ENCODE measurements at regions not wholly inside any gene's neighbourhood (a gene's known extent, or its start where the extent isn't known, plus 50 kb on each side); places are given as distances from the start of the nearest gene placed in this dataset.

- ChIA-PET POLR2A (no interaction called here), CTCF (interaction anchor here (0.5 kb wide), 1 partner anchor 11 kb away, joined by 3 read pairs; no protein-coding TSS in a partner anchor)
- DNase-seq (ENCODE audit: low read depth, low spot score): no peak
- H3K9me3 ChIP-seq (ENCODE audit: control insufficient read depth, insufficient read depth, low read length): no peaks in the 10 kb centered on the region
- no peak for TF ChIP-seq CTCF (IDR thresholded peaks at IDR 0.05; ENCODE audit: low read depth, low read length)
- H3K4me3 ChIP-seq (ENCODE audit: low read depth, low read length): no peak overlapping the region
- H3K27ac ChIP-seq (ENCODE audit: low read depth, low read length): no peak overlapping the region
- no peaks in the 10 kb centered on the region for H3K27me3 ChIP-seq (ENCODE audit: control insufficient read depth, insufficient read depth, low read length)
Observed at GRCh38 chr12:84072961-84073360, 839.6 kb downstream of the SLC6A15 start.

- no peak for TF ChIP-seq CTCF (IDR thresholded peaks at IDR 0.05; ENCODE audit: low read depth, low read length)
- Histone ChIP-seq H3K4me3 (ENCODE audit: low read depth, low read length) (no peak overlapping the region), H3K27me3 (ENCODE audit: control insufficient read depth, insufficient read depth, low read length) (no peaks in the 10 kb centered on the region), H3K27ac (ENCODE audit: low read depth, low read length) (no peak overlapping the region), H3K9me3 (ENCODE audit: control insufficient read depth, insufficient read depth, low read length) (no peaks in the 10 kb centered on the region)
- POLR2A ChIA-PET: no interaction called here
- CTCF ChIA-PET: no interaction called here
- peak; percentile 77 for DNase-seq (ENCODE audit: low read depth, low spot score)
Observed at GRCh38 chr12:84070292-84070691, 842.3 kb downstream of the SLC6A15 start.

GRCh38 chr12:84069699-84070098, 842.9 kb downstream of the SLC6A15 start:
- no peak for TF ChIP-seq CTCF (IDR thresholded peaks at IDR 0.05; ENCODE audit: low read depth, low read length)
- Histone ChIP-seq H3K4me3 (ENCODE audit: low read depth, low read length) (no peak overlapping the region), H3K27ac (ENCODE audit: low read depth, low read length) (no peak overlapping the region), H3K9me3 (ENCODE audit: control insufficient read depth, insufficient read depth, low read length) (no peaks in the 10 kb centered on the region), H3K27me3 (ENCODE audit: control insufficient read depth, insufficient read depth, low read length) (no peaks in the 10 kb centered on the region)
- ChIA-PET CTCF (no interaction called here), POLR2A (no interaction called here)
- no peak for DNase-seq (ENCODE audit: low read depth, low spot score)

GRCh38 chr12:84069198-84069597, 843.4 kb downstream of the SLC6A15 start:
- Histone ChIP-seq H3K27me3 (ENCODE audit: control insufficient read depth, insufficient read depth, low read length) (no peaks in the 10 kb centered on the region), H3K9me3 (ENCODE audit: control insufficient read depth, insufficient read depth, low read length) (no peaks in the 10 kb centered on the region), H3K4me3 (ENCODE audit: low read depth, low read length) (no peak overlapping the region), H3K27ac (ENCODE audit: low read depth, low read length) (no peak overlapping the region)
- TF ChIP-seq CTCF (IDR thresholded peaks at IDR 0.05; ENCODE audit: low read depth, low read length): no peak
- ChIA-PET CTCF (no interaction called here), POLR2A (no interaction called here)
- DNase-seq (ENCODE audit: low read depth, low spot score): no peak

- Histone ChIP-seq H3K27me3 (ENCODE audit: control insufficient read depth, insufficient read depth, low read length) (no peaks in the 10 kb centered on the region), H3K27ac (ENCODE audit: low read depth, low read length) (no peak overlapping the region), H3K4me3 (ENCODE audit: low read depth, low read length) (no peak overlapping the region), H3K9me3 (ENCODE audit: control insufficient read depth, insufficient read depth, low read length) (no peaks in the 10 kb centered on the region)
- ChIA-PET POLR2A (no interaction called here), CTCF (no interaction called here)
- TF ChIP-seq CTCF (IDR thresholded peaks at IDR 0.05; ENCODE audit: low read depth, low read length): no peak
- no peak for DNase-seq (ENCODE audit: low read depth, low spot score)
Observed at GRCh38 chr12:84058136-84058535, 854.5 kb downstream of the SLC6A15 start.

All from AG04450 (cell line).